ENCODE measurements at regions not wholly inside any gene's neighbourhood (a gene's known extent, or its start where the extent isn't known, plus 50 kb on each side); places are given as distances from the start of the nearest gene placed in this dataset.
"Not testable (repeated sequence)": the region's sequence is repeated elsewhere in the genome, so short reads cannot be mapped to it uniquely, and the experiment has no call there.

- DNase-seq (ENCODE audit: low spot score): peak; percentile 38
Measured at GRCh38 chr15:38809621-38810020, 245.0 kb upstream of the RASGRP1 start.

- DNase-seq (ENCODE audit: low spot score): no peak
Measured at GRCh38 chr15:38810686-38811085, 246.1 kb upstream of the RASGRP1 start.

GRCh38 chr15:38814254-38814653 is 249.6 kb upstream of the RASGRP1 start:
- DNase-seq (ENCODE audit: low spot score): not testable (repeated sequence)

- DNase-seq (ENCODE audit: low spot score): no peak
Measured at GRCh38 chr15:38814891-38815290, 250.3 kb upstream of the RASGRP1 start.

GRCh38 chr15:38817427-38818156 is 253.0 kb upstream of the RASGRP1 start:
- peak; percentile 85 for DNase-seq (ENCODE audit: low spot score)

GRCh38 chr15:38818157-38818790 is 253.7 kb upstream of the RASGRP1 start:
- peak; percentile 44 for DNase-seq (ENCODE audit: low spot score)

GRCh38 chr15:38819387-38819950 is 254.9 kb upstream of the RASGRP1 start:
- no peak for DNase-seq (ENCODE audit: low spot score)

- DNase-seq (ENCODE audit: low spot score): no peak
Measured at GRCh38 chr15:38823263-38823662, 258.6 kb upstream of the RASGRP1 start.

- DNase-seq (ENCODE audit: low spot score): no peak
Measured at GRCh38 chr15:38824719-38825118, 260.1 kb upstream of the RASGRP1 start.

- no peak for DNase-seq (ENCODE audit: low spot score)
Measured at GRCh38 chr15:38826880-38827279, 262.3 kb upstream of the RASGRP1 start.

- DNase-seq (ENCODE audit: low spot score): peak; percentile 42
Measured at GRCh38 chr15:38828031-38828532, 263.5 kb upstream of the RASGRP1 start.

- DNase-seq (ENCODE audit: low spot score): no peak
Measured at GRCh38 chr15:38829086-38829485, 264.5 kb upstream of the RASGRP1 start.

GRCh38 chr15:38842226-38842625 is 277.6 kb upstream of the RASGRP1 start:
- DNase-seq (ENCODE audit: low spot score): no peak

GRCh38 chr15:38843051-38843501 is 278.5 kb upstream of the RASGRP1 start:
- no peak for DNase-seq (ENCODE audit: low spot score)

- peak; percentile 89 for DNase-seq (ENCODE audit: low spot score)
Measured at GRCh38 chr15:38843736-38844590, 279.3 kb upstream of the RASGRP1 start.

- peak; percentile 61 for DNase-seq (ENCODE audit: low spot score)
Measured at GRCh38 chr15:38844736-38845135, 280.1 kb upstream of the RASGRP1 start.

- DNase-seq (ENCODE audit: low spot score): no peak
Measured at GRCh38 chr15:38846346-38846745, 281.7 kb upstream of the RASGRP1 start.

- DNase-seq (ENCODE audit: low spot score): no peak
Measured at GRCh38 chr15:38847666-38848065, 283.1 kb upstream of the RASGRP1 start.

- DNase-seq (ENCODE audit: low spot score): peak; percentile 66
Measured at GRCh38 chr15:38849046-38849445, 284.4 kb upstream of the RASGRP1 start.

- DNase-seq (ENCODE audit: low spot score): not testable (repeated sequence)
Measured at GRCh38 chr15:38852188-38852587, 287.6 kb upstream of the RASGRP1 start.

- no peak for DNase-seq (ENCODE audit: low spot score)
Measured at GRCh38 chr15:38853608-38854007, 289.0 kb upstream of the RASGRP1 start.

GRCh38 chr15:38854506-38854905 is 289.9 kb upstream of the RASGRP1 start:
- DNase-seq (ENCODE audit: low spot score): no peak
